Esophagus squamous epithelium (tissue), 5 donors: ENCODE measurements at regions not wholly inside any gene's neighbourhood (a gene's known extent, or its start where the extent isn't known, plus 50 kb on each side); places are given as distances from the start of the nearest gene placed in this dataset.

Experiments used
- DNase-seq: peaks from one replicate; lab custom pipeline; 2025; lab: John Stamatoyannopoulos, UW
- H3K27ac ChIP-seq, 4 donors: fragments of 200-600 bp; sonication (generic); one replicate each; pipeline ENCODE4 v1.5.1; 2016 to 2019; ENCODE audit warnings: mild to moderate bottlenecking in 1 of 4
- H3K27me3 ChIP-seq, 4 donors: fragments of 200-600 bp; sonication (generic); 1 replicate in 3 of 4; 2 replicates in 1 of 4; pipeline versions ENCODE4 v1.5.1 to v1.6.0; 2017 to 2021; ENCODE audit warnings: antibody characterized with exemption in 1 of 4
- H3K36me3 ChIP-seq, 3 donors: fragments of 200-600 bp; sonication (generic); one replicate each; pipeline ENCODE4 v1.5.1; 2016 to 2019
- H3K4me1 ChIP-seq, 3 donors: fragments of 200-600 bp; sonication (generic); one replicate each; pipeline ENCODE4 v1.5.1; 2017 to 2019
- H3K4me3 ChIP-seq, 4 donors: fragments of 200-600 bp; sonication (generic); 1 replicate in 3 of 4; 2 replicates in 1 of 4; pipeline ENCODE4 v1.5.1; 2016 to 2019; ENCODE audit warnings: mild to moderate bottlenecking in 2 of 4, moderate library complexity in 1 of 4
- H3K9me3 ChIP-seq, 3 donors: fragments of 200-600 bp; sonication (generic); one replicate each; pipeline ENCODE4 v1.5.1; 2016 to 2019
- POLR2A ChIP-seq, 4 donors: fragments of 450-650 bp; IDR thresholded peaks; one replicate each; pipeline ENCODE4 v1.6.1; 2017; ENCODE audit warnings: antibody characterized with exemption in 4 of 4, mild to moderate bottlenecking in 4 of 4, moderate library complexity in 3 of 4
- WGBS, 2 donors: methylation state at CpG; one replicate each; pipeline ENCODE4 v1.1.5; 2018; 5-methylcytosine and 5-hydroxymethylcytosine counted together
- intact Hi-C: fragments of 100-400 bp; cut with DNase I; formaldehyde crosslinking; loops from one replicate; pipeline ENCODE4 v1.15.0; 2022
- TF ChIP-seq, protein P1 (sequence below), 6 experiments: fragments of 450-650 bp in 4 of 6; fragments of 200-600 bp in 2 of 6; sonication (generic) in 2 of 6; IDR thresholded peaks; one replicate each; pipeline ENCODE4 v1.5.1; 2016 to 2019; ENCODE audit warnings: antibody characterized with exemption in 6 of 6, mild to moderate bottlenecking in 4 of 6, moderate library complexity in 4 of 6
- donor health status: DM: yes; HTN: yes; CAD: no.

DNA sequence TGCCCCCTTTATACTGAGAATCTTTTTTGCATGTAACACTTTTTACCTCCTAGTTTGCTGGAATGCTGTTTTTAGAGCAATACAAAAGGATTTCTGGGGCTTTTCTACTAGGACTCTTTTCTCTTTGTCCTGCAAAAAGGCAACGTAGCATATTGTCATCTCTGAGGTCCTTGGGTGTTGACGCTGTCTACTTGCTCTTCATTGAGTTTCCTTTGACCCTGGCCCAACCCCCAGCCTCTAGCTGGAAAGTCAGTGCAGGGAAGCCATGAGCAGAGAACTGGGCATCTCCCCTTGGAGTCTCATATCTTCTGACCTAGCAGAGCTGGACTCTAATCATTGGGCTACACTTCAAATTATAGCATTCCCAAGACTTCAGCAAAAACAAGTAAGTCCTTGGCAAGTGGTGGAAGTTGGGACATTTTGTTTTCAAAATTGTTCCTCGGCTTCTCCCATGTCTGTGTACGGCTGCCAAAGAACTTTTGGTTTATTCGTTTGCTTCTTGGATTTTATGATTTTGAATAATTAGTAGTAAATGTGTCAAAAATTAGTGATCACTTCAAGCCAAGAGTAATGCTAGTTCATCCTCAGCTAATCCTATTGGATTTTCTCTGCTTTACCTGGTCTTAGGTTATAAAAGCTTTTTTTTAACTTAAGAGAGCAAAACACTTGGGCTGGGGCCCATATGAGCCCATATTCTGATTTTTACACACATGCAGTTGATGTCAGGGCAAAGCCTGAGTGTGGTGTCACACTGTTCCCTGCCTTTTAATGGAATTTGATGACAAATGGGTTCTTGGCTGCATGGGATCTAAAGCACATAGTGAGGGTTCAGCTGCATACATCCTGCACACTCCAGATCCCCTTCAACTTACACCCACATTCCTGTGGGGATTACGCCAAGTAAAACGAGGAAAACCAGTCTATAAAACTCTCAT is 419.5 kb upstream of the C2CD4B start:
- Histone ChIP-seq H3K4me1 (peaks cover 0 to 6% (median 0%) of the 10 kb centered on the region in 3 donors), H3K4me3 (no peak overlapping the region), H3K27ac (peak overlapping the region in 2 of 4 donors; percentile 23 to 47), H3K36me3 (no peaks in the 10 kb centered on the region), H3K27me3 (no peaks in the 10 kb centered on the region), H3K9me3 (no peaks in the 10 kb centered on the region)
- intact Hi-C loops, result no loop called here
- DNase-seq, result no peak
- 70 to 72% methylated on average over 7 of the region's 7 CpGs for WGBS, 2 donors
- TF ChIP-seq, protein P1, sequence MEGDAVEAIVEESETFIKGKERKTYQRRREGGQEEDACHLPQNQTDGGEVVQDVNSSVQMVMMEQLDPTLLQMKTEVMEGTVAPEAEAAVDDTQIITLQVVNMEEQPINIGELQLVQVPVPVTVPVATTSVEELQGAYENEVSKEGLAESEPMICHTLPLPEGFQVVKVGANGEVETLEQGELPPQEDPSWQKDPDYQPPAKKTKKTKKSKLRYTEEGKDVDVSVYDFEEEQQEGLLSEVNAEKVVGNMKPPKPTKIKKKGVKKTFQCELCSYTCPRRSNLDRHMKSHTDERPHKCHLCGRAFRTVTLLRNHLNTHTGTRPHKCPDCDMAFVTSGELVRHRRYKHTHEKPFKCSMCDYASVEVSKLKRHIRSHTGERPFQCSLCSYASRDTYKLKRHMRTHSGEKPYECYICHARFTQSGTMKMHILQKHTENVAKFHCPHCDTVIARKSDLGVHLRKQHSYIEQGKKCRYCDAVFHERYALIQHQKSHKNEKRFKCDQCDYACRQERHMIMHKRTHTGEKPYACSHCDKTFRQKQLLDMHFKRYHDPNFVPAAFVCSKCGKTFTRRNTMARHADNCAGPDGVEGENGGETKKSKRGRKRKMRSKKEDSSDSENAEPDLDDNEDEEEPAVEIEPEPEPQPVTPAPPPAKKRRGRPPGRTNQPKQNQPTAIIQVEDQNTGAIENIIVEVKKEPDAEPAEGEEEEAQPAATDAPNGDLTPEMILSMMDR (IDR thresholded peaks at IDR 0.05), result no peak
- TF ChIP-seq POLR2A (IDR thresholded peaks at IDR 0.05), result no peak

- H3K27ac ChIP-seq, result no peak overlapping the region
- no peak for DNase-seq
These were observed 424.0 kb upstream of the C2CD4B start for GRCh38 chr15:62588938-62589670.

DNA sequence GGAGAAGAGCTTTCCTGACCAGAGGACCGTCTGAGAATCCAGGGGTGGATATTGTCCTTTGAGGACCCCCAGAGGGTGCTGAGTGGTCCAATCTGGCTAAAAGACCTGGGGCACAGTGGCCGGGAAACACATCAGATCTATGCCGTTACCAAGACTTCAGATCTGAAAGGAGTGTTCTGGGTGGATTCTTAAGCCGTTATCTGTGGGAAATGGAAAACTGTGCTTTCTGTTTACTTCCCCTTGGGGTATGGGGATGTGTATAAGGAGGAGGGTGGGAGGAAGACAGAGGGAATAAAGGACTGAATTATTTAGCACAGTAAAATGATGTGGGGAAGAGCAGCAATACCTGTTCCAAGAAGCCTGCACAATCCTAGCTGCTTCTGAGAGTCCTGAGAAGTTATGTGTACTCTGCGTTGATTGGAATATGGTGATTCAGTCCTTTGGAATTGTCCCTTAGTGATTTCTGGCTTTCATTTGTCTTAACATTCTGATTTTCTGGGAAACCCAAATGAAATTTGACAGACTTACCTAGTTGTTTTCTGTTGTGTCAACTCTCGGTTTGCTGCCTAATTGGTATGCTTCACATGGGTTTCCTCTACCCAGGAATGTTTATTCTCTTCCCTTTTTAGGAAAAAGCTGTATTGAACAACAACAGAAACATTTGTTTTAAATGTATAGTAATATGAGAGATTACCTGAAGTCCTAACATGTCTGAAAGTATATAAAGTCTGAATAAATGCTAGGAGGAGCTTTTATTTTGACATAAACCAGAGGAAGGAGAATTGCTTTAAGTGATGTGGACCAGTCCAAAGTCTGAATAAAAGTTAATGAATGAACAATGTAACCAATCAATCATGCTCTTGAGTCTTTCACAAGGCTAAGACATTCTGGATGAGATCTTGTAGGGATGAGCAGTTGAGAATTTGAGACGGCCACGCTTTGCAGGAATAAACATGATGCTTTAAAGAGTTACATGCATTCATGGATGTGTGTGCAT is 427.1 kb upstream of the C2CD4B start:
- no peak overlapping the region for H3K27ac ChIP-seq
- no peaks in the 10 kb centered on the region for H3K9me3 ChIP-seq
- WGBS, 2 donors, result 87 to 88% methylated on average over 7 to 8 of the region's 8 CpGs
- H3K27me3 ChIP-seq, result no peaks in the 10 kb centered on the region
- no peak overlapping the region for H3K4me3 ChIP-seq
- intact Hi-C loops, result no loop called here
- TF ChIP-seq, protein P1 (IDR thresholded peaks at IDR 0.05), result no peak
- no peak for TF ChIP-seq POLR2A (IDR thresholded peaks at IDR 0.05)
- H3K4me1 ChIP-seq, result no peaks in the 10 kb centered on the region
- DNase-seq, result no peak
- no peaks in the 10 kb centered on the region for H3K36me3 ChIP-seq

More at GRCh38 chr15:62588938-62589670, 424.0 kb upstream of the C2CD4B start:
- no peaks in the 10 kb centered on the region for H3K36me3 ChIP-seq
- TF ChIP-seq, protein P1 (IDR thresholded peaks at IDR 0.05), result no peak
- TF ChIP-seq POLR2A (IDR thresholded peaks at IDR 0.05), result no peak
- intact Hi-C loops, result no loop called here
- no peaks in the 10 kb centered on the region for H3K9me3 ChIP-seq
- 74 to 86% methylated on average over 5 of the region's 5 CpGs for WGBS, 2 donors
- H3K27me3 ChIP-seq, result no peaks in the 10 kb centered on the region
- H3K4me1 ChIP-seq, result peaks cover 0 to 6% (median 0%) of the 10 kb centered on the region in 3 donors
- no peak overlapping the region for H3K4me3 ChIP-seq

GRCh38 chr15:62592920-62593319 is 427.8 kb upstream of the C2CD4B start:
- 67 to 75% methylated on average over 1 of the region's 1 CpG for WGBS, 2 donors
- Histone ChIP-seq H3K27ac (no peak overlapping the region), H3K36me3 (no peaks in the 10 kb centered on the region), H3K4me1 (no peaks in the 10 kb centered on the region), H3K9me3 (no peaks in the 10 kb centered on the region), H3K4me3 (no peak overlapping the region), H3K27me3 (no peaks in the 10 kb centered on the region)
- intact Hi-C loops, result no loop called here
- DNase-seq, result no peak
- no peak for TF ChIP-seq POLR2A (IDR thresholded peaks at IDR 0.05)
- TF ChIP-seq, protein P1 (IDR thresholded peaks at IDR 0.05), result no peak
